AG09309 (cell line): ENCODE measurements at regions not wholly inside any gene's neighbourhood (a gene's known extent, or its start where the extent isn't known, plus 50 kb on each side); places are given as distances from the start of the nearest gene placed in this dataset.

ENCODE experiments used
- DNase-seq: peaks from one replicate; pipeline ENCODE4 v3.0.0-alpha.2; 2010; ENCODE audit warnings: low read depth
- H3K4me3 ChIP-seq: 2 replicates; pipeline ENCODE4 v1.5.1; 2011; ENCODE audit warnings: mild to moderate bottlenecking, low read depth, low read length, moderate library complexity; ENCODE audit not compliant: control insufficient read depth
- CTCF ChIP-seq: IDR thresholded peaks from 2 replicates; pipeline ENCODE4 v1.5.1; 2011; ENCODE audit warnings: mild to moderate bottlenecking, low read depth, low read length, inconsistent platforms; ENCODE audit not compliant: insufficient read depth, control insufficient read depth; ENCODE audit errors: missing control alignments

- no peak for DNase-seq
- TF ChIP-seq CTCF, result no peak
- H3K4me3 ChIP-seq, result no peak overlapping the region
These were observed 177.2 kb downstream of the GPAM start for GRCh38 chr10:112006407-112006806.

- no peak overlapping the region for H3K4me3 ChIP-seq
- no peak for DNase-seq
- TF ChIP-seq CTCF, result no peak
These were observed 176.7 kb downstream of the GPAM start for GRCh38 chr10:112006831-112007230.

GRCh38 chr10:112022196-112022595 lies 161.4 kb downstream of the GPAM start:
- H3K4me3 ChIP-seq, result no peak overlapping the region
- no peak for DNase-seq
- no peak for TF ChIP-seq CTCF

GRCh38 chr10:112024079-112024478 lies 159.5 kb downstream of the GPAM start:
- DNase-seq, result no peak
- no peak overlapping the region for H3K4me3 ChIP-seq
- TF ChIP-seq CTCF, result no peak

GRCh38 chr10:112025228-112025627 lies 158.3 kb downstream of the GPAM start:
- DNase-seq, result no peak
- no peak overlapping the region for H3K4me3 ChIP-seq
- no peak for TF ChIP-seq CTCF

GRCh38 chr10:112026438-112026837 lies 157.1 kb downstream of the GPAM start:
- no peak for DNase-seq
- no peak for TF ChIP-seq CTCF
- H3K4me3 ChIP-seq, result no peak overlapping the region

GRCh38 chr10:112027731-112028280 lies 155.8 kb downstream of the GPAM start:
- H3K4me3 ChIP-seq, result no peak overlapping the region
- no peak for TF ChIP-seq CTCF
- no peak for DNase-seq
